Heart right ventricle (tissue), 16 donors: ENCODE measurements at regions not wholly inside any gene's neighbourhood (a gene's known extent, or its start where the extent isn't known, plus 50 kb on each side); places are given as distances from the start of the nearest gene placed in this dataset.

Experiments used
- ATAC-seq, 8 donors: fragments of 200-7000 bp; cut with Tn5 transposase; one replicate each; pipeline ENCODE4 v1.9.1; 2020; ENCODE audit warnings: mild to moderate bottlenecking in 8 of 8, moderate library complexity in 8 of 8, moderate number of reproducible peaks in 1 of 8
- DNase-seq, 2 donors: peaks; one replicate each; pipeline ENCODE4 v3.0.0-alpha.2; 2020
- H3K27ac ChIP-seq, 10 donors: fragments of 200-600 bp; sonication (generic) in 2 of 10; one replicate each; pipeline versions ENCODE4 v1.5.0 to v1.8.0; 2020 to 2022; ENCODE audit warnings: mild to moderate bottlenecking in 3 of 10
- H3K27me3 ChIP-seq, 7 donors: fragments of 200-600 bp; one replicate each; pipeline ENCODE4 v1.8.0; 2021 to 2022; ENCODE audit warnings: mild to moderate bottlenecking in 2 of 7
- H3K36me3 ChIP-seq, 9 donors: fragments of 200-600 bp; sonication (generic) in 1 of 9; one replicate each; pipeline versions ENCODE4 v1.5.0 to v1.8.0; 2020 to 2022; ENCODE audit warnings: mild to moderate bottlenecking in 2 of 9
- H3K4me1 ChIP-seq, 9 donors: fragments of 200-600 bp; sonication (generic) in 1 of 9; one replicate each; pipeline versions ENCODE4 v1.5.0 to v1.8.0; 2020 to 2022; ENCODE audit warnings: mild to moderate bottlenecking in 4 of 9
- H3K4me3 ChIP-seq, 10 donors: fragments of 200-600 bp; sonication (generic) in 2 of 10; one replicate each; pipeline versions ENCODE4 v1.5.0 to v1.8.0; 2020 to 2022; ENCODE audit warnings: mild to moderate bottlenecking in 7 of 10, moderate library complexity in 2 of 10
- H3K9me3 ChIP-seq, 11 donors: fragments of 200-600 bp in 10 of 11; sonication (generic) in 2 of 11; one replicate each; pipeline versions ENCODE4 v1.5.0 to v1.8.0; 2013 to 2022; ENCODE audit warnings: mild to moderate bottlenecking in 2 of 11, control low read depth in 1 of 11, moderate library complexity in 1 of 11
- WGBS, 2 donors: extraction: QIAGEN DNeasy Blood & Tissue Kit; methylation state at CpG; one replicate each; pipeline ENCODE4 v1.1.7; 2013; ENCODE audit warnings: inconsistent platforms in 1 of 2; 5-methylcytosine and 5-hydroxymethylcytosine counted together
- intact Hi-C, 10 donors: fragments of 100-400 bp; cut with DNase I; formaldehyde crosslinking; loops; one replicate each; pipeline versions ENCODE4 v1.11.1 to v1.14.2; 2022
- TF ChIP-seq, protein P1 (sequence below), 9 donors: fragments of 200-600 bp; sonication (generic) in 2 of 9; IDR thresholded peaks; one replicate each; pipeline versions ENCODE4 v1.5.0 to v1.8.0; 2021 to 2022; ENCODE audit warnings: antibody characterized with exemption in 9 of 9, mild to moderate bottlenecking in 5 of 9, moderate library complexity in 1 of 9
- donor health status: Arrhythmogenic right ventricular cardiomyopathy.
- donor health status: ischemic (EF 13 %, LVEDD 7.1; RV severe dilation, severe dysfunction).
- donor health status: healthy with polysubstance abuse.
- donor health status: DM: no; HTN: yes; CAD: no.
- donor health status: DM: no; HTN: no; CAD: no.
- donor health status: ischemic (EF 25% LVEDD 6.9; RV normal size, moderate dysfunction).
- donor health status: ischemic (EF 25% LVEDD 5.7; RV mildly dilated, moderate dysfunction).
- donor health status: healthy.
- donor health status: DM: yes; HTN: yes; CAD: no.
- donor health status: Ischemic cardiomyopathy.
- donor health status: ischemic (EF 35%, LVEDD 5.7; RV mildly dilated, moderate dysfunction).
- donor health status: nonischemic (EF 11% LVEDD 7.7; RV severe dilation, severe dysfunction).
- donor health status: DM: yes; HTN: yes; CAD: no.
- donor health status: PGD.
- donor health status: ischemic (EF 29% LVEDD 5.4; RV normal size, mild dysfunction).
- donor health status: nonischemic (EF 23%, LVEDD 6.1; RV moderate dilation, normal function).

DNA sequence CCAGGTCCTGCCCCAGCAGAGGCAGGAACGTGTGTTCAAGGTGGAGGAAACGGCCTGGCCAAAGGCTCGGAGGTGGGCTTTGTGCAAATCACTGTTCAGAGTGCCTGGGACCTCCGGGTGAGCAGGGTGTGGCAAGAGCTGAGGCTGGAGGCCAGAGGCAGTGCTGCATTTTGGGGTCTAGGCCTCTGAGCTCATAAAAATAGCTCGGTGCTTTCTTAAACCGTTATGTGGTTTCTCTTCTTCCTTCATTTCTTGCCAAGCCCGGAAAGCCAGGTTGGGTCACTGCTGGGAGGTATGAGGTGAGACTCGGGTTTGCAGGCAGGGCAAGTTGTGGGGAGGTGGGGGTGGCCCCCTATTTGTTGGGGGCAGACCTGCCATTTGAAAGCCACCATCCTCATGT lies 178.8 kb upstream of the MYL2 start:
- H3K9me3 ChIP-seq, result no peaks in the 10 kb centered on the region
- H3K36me3 ChIP-seq, result no peaks in the 10 kb centered on the region
- H3K27ac ChIP-seq, result no peak overlapping the region
- DNase-seq, result no peak
- peak in 1 of 8 donors; percentile 29 for ATAC-seq
- TF ChIP-seq, protein P1, sequence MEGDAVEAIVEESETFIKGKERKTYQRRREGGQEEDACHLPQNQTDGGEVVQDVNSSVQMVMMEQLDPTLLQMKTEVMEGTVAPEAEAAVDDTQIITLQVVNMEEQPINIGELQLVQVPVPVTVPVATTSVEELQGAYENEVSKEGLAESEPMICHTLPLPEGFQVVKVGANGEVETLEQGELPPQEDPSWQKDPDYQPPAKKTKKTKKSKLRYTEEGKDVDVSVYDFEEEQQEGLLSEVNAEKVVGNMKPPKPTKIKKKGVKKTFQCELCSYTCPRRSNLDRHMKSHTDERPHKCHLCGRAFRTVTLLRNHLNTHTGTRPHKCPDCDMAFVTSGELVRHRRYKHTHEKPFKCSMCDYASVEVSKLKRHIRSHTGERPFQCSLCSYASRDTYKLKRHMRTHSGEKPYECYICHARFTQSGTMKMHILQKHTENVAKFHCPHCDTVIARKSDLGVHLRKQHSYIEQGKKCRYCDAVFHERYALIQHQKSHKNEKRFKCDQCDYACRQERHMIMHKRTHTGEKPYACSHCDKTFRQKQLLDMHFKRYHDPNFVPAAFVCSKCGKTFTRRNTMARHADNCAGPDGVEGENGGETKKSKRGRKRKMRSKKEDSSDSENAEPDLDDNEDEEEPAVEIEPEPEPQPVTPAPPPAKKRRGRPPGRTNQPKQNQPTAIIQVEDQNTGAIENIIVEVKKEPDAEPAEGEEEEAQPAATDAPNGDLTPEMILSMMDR (IDR thresholded peaks at IDR 0.05), result no peak
- no peaks in the 10 kb centered on the region for H3K4me1 ChIP-seq
- no peak overlapping the region for H3K4me3 ChIP-seq
- H3K27me3 ChIP-seq, result peaks cover 0 to 42% (median 11%) of the 10 kb centered on the region in 7 donors
- WGBS, 2 donors, result 69 to 77% methylated on average over 8 of the region's 8 CpGs
- intact Hi-C loops, result no loop called here

DNA sequence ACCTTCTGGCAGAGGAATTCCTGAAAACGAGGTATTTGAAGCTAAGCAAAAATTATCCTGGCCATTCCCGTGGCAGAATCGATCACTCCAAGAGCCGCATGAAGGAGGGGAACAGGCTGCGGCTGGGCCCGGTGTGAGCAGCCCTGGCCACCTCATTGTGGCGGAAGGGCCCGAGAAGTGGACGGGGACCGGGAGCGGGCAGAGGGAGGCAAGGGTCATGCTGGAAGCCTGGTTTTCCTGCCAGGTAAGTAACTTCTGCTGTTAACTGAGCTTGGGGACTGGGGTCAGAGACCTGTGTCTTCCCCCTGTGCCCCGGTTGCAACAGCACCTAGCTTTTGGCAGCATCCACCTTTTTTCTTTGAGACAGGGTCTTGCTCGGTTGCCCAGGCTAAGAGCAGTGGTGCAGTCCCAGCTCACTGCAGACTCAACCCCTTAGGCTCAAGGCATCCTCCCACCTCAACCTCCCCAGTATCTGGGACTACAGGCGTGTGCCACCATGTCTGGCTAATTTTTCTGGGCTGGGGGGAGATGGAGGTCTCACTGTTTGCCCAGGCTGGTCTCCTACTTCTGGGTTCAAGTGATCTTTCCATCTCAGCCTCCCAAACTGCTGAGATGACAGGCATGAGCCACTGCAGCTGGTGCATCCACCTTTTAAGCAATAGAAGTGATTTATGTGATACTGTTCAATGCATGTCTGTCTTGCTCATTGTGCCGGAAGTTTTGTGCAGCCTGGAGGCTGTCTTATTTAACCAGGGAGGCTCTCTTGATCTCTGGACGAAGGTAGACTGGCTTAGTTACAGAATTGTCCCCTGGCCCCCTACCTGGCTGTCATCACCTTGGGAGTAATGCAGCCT lies 174.0 kb upstream of the MYL2 start:
- ATAC-seq (no peak), DNase-seq (no peak)
- Histone ChIP-seq H3K27ac (no peak overlapping the region), H3K9me3 (no peaks in the 10 kb centered on the region), H3K36me3 (no peaks in the 10 kb centered on the region), H3K4me3 (no peak overlapping the region), H3K27me3 (peaks cover 0 to 33% (median 14%) of the 10 kb centered on the region in 7 donors), H3K4me1 (no peaks in the 10 kb centered on the region)
- intact Hi-C loops, result no loop called here
- TF ChIP-seq, protein P1 (IDR thresholded peaks at IDR 0.05), result no peak
- 79 to 86% methylated on average over 16 of the region's 16 CpGs for WGBS, 2 donors

DNA sequence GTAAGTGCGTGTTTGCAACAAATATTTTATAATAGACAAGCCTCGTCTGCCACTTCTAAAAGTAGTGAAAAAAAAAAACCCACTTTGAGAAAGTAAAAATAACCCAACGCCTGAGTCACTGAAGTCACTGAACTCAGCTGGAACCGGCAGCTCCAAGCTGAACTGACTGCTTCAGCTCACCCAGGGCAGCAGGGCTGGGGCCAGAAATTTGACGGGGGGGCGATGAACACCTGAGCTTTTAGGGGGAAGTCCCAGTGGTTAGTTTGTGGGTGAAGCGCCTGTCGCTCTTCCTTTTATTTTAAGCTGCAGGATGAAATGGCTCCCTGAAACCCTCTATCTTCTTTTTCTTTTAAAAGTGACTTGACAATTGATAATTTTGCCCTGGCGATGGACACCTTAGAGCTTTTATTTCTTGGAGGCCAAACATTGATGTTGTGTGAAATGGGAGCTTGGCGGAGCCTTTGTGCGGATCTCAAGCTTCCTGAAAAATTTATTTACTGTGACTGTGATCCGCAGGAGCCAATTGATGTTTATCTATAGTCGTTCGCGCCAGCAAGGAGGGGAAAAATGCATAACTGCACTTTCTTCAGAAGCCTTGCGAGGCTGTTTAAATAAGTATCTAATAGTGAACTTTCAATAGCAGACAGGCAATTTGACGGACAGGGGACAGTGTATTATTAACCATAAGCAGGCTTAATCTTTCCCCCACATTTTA lies 173.2 kb upstream of the MYL2 start:
- TF ChIP-seq, protein P1 (IDR thresholded peaks at IDR 0.05), result no peak
- 64 to 65% methylated on average over 17 of the region's 17 CpGs for WGBS, 2 donors
- DNase-seq (no peak), ATAC-seq (no peak)
- Histone ChIP-seq H3K4me1 (no peaks in the 10 kb centered on the region), H3K27me3 (peaks cover 0 to 33% (median 10%) of the 10 kb centered on the region in 7 donors), H3K36me3 (no peaks in the 10 kb centered on the region), H3K9me3 (no peaks in the 10 kb centered on the region), H3K27ac (no peak overlapping the region), H3K4me3 (no peak overlapping the region)
- intact Hi-C loops, result no loop called here

DNA sequence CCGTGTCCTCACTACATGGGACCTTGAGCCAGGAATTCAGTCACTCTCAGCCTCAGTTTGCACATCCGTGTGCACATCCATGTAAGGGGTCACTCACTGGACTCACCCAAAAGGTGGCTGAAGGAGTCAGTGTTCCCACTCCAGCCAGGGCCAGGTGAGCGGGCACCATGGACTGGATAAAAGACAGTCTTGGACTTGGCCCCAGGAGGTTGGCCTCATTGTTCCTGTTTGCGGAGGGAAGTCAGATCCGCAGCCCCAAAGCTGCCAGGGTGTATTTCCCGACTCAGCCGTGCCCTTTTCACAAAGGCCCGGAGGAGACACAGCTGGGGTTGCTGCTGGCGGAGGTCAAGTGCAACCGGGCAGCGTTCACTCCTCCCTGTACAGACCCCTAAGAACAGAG lies 170.7 kb upstream of the MYL2 start:
- Histone ChIP-seq H3K4me1 (no peaks in the 10 kb centered on the region), H3K27me3 (peaks cover 0 to 22% (median 7%) of the 10 kb centered on the region in 7 donors), H3K4me3 (no peak overlapping the region), H3K36me3 (no peaks in the 10 kb centered on the region), H3K9me3 (no peaks in the 10 kb centered on the region), H3K27ac (no peak overlapping the region)
- ATAC-seq, result no peak
- WGBS, 2 donors, result 78 to 90% methylated on average over 11 of the region's 11 CpGs
- DNase-seq, result no peak
- intact Hi-C loops, result no loop called here
- TF ChIP-seq, protein P1 (IDR thresholded peaks at IDR 0.05), result no peak
